Stomach (tissue), 8 donors: ENCODE measurements at regions not wholly inside any gene's neighbourhood (a gene's known extent, or its start where the extent isn't known, plus 50 kb on each side); places are given as distances from the start of the nearest gene placed in this dataset.

Experiments
- DNase-seq, 2 donors: peaks; one replicate each; pipeline versions ENCODE4 v3.0.0 to v3.0.0-alpha.2; 2013 to 2019
- H3K27ac ChIP-seq, 5 donors: fragments of 200-600 bp in 4 of 5; sonication (generic) in 4 of 5; one replicate each; pipeline ENCODE4 v1.5.1; 2013 to 2019; ENCODE audit warnings: mild to moderate bottlenecking in 1 of 5, moderate library complexity in 1 of 5
- H3K27me3 ChIP-seq, 3 donors: fragments of 200-600 bp; sonication (generic); one replicate each; pipeline ENCODE4 v1.5.1; 2017 to 2019; ENCODE audit warnings: mixed run types in 1 of 3
- H3K36me3 ChIP-seq, 4 donors: fragments of 200-600 bp; sonication (generic); 1 replicate in 3 of 4; 2 replicates in 1 of 4; pipeline ENCODE4 v1.5.1; 2016 to 2019
- H3K4me1 ChIP-seq, 4 donors: fragments of 200-600 bp; sonication (generic); one replicate each; pipeline ENCODE4 v1.5.1; 2016 to 2019
- H3K4me3 ChIP-seq, 4 donors: fragments of 200-600 bp; sonication (generic) in 3 of 4; one replicate each; pipeline ENCODE4 v1.5.1; 2016 to 2019; ENCODE audit warnings: mild to moderate bottlenecking in 1 of 4
- H3K9me3 ChIP-seq, 4 donors: fragments of 200-600 bp; sonication (generic); one replicate each; pipeline ENCODE4 v1.5.1; 2016 to 2019
- CTCF ChIP-seq, 7 experiments: fragments of 450-650 bp in 4 of 7; fragments of 200-600 bp in 3 of 7; sonication (generic) in 3 of 7; IDR thresholded peaks; one replicate each; pipeline ENCODE4 v1.5.1; 2016 to 2019; ENCODE audit warnings: antibody characterized with exemption in 7 of 7, control low read depth in 2 of 7, mild to moderate bottlenecking in 1 of 7
- EP300 ChIP-seq: sonication (generic); formaldehyde crosslinking; IDR thresholded peaks from one replicate; pipeline ENCODE4 v1.6.1; 2017; ENCODE audit warnings: antibody characterized with exemption
- POLR2A ChIP-seq, 4 donors: fragments of 450-650 bp; IDR thresholded peaks; one replicate each; pipeline ENCODE4 v1.6.1; 2016; ENCODE audit warnings: antibody characterized with exemption in 4 of 4, control low read depth in 2 of 4, mild to moderate bottlenecking in 1 of 4, moderate library complexity in 1 of 4
- POLR2AphosphoS5 ChIP-seq, 3 donors: sonication (generic); formaldehyde crosslinking; IDR thresholded peaks; one replicate each; pipeline ENCODE4 v1.6.1; 2016; ENCODE audit warnings: antibody characterized with exemption in 3 of 3
- WGBS, 5 donors: extraction: QIAGEN DNeasy Blood & Tissue Kit in 3 of 5; methylation state at CpG; one replicate each; pipeline versions ENCODE4 v1.1.5 to v1.1.7; 2013 to 2018; 5-methylcytosine and 5-hydroxymethylcytosine counted together
- intact Hi-C: fragments of 100-400 bp; cut with DNase I; formaldehyde crosslinking; loops from one replicate; pipeline ENCODE4 v1.15.1; 2023; ENCODE audit warnings: low total_unique reads
- donor health status: healthy with polysubstance abuse.
- donor health status: Bipolar disorder and iron deficiency.
- donor health status: healthy.

DNA sequence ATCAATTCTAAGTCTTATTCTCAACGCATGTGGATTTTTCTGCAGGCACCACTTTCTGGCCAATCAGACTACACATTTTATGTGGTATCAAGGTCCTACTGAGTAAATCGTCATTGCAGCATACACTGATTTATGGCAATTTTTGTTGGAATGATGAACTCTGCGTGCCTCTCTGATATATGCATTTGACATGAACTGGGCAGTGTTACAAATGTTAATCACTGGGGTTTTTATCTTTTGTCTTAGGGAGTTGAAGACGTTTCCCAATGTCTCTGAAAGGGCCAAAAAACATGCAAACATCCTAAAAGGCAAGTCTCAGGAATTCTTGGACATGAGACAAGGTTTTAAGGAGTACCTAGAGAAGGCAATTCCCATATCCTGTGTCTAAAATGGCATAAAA, 809.5 kb upstream of the CELF2 start:
- DNase-seq: peak in 1 of 2 donors; percentile 23
- no peak overlapping the region for H3K27ac ChIP-seq
- H3K9me3 ChIP-seq: peaks cover 0 to 27% (median 16%) of the 10 kb centered on the region in 4 donors
- no peaks in the 10 kb centered on the region for H3K36me3 ChIP-seq
- H3K4me1 ChIP-seq: no peaks in the 10 kb centered on the region
- intact Hi-C loops: no loop called here
- H3K4me3 ChIP-seq: no peak overlapping the region
- WGBS, 5 donors: 61 to 69% (median 66%) methylated on average over 4 of the region's 4 CpGs
- TF ChIP-seq POLR2A (IDR thresholded peaks at IDR 0.05) (no peak), CTCF (IDR thresholded peaks at IDR 0.05) (no peak), POLR2AphosphoS5 (IDR thresholded peaks at IDR 0.05) (no peak), EP300 (no peak)
- no peaks in the 10 kb centered on the region for H3K27me3 ChIP-seq

DNA sequence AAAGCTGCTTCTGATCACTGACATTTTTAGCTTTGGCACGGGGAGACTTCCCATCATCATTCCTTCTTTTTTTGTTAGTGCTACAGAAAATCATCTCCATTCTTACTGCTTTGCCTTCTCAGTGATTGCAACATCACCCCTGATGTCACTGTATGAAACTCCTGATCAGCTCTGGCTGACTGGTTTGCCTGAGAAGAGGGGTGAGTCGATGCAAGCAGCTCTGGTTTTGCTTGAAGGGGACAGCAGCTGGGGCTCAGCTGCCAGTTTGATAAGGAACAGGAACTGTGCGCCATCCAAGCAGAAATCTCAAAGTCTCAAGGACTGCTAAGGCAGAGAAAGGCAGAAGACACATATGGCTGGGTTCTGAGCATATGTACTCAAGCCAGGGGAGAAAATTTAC, 808.5 kb upstream of the CELF2 start:
- DNase-seq: peak in 1 of 2 donors; percentile 66
- intact Hi-C loops: no loop called here

GRCh38 chr10:10211409-10211808, 806.3 kb upstream of the CELF2 start:
- Histone ChIP-seq H3K27me3 (no peaks in the 10 kb centered on the region), H3K4me1 (no peaks in the 10 kb centered on the region), H3K9me3 (no peaks in the 10 kb centered on the region), H3K4me3 (no peak overlapping the region), H3K36me3 (no peaks in the 10 kb centered on the region), H3K27ac (no peak overlapping the region)
- no peak for DNase-seq
- TF ChIP-seq CTCF (IDR thresholded peaks at IDR 0.05) (no peak), EP300 (no peak), POLR2AphosphoS5 (IDR thresholded peaks at IDR 0.05) (no peak), POLR2A (IDR thresholded peaks at IDR 0.05) (no peak)
- intact Hi-C loops: no loop called here

More for the DNA sequence above, 808.5 kb upstream of the CELF2 start:
- Histone ChIP-seq H3K9me3 (peaks cover 0 to 18% (median 9%) of the 10 kb centered on the region in 4 donors), H3K4me3 (no peak overlapping the region), H3K36me3 (no peaks in the 10 kb centered on the region), H3K4me1 (no peaks in the 10 kb centered on the region), H3K27me3 (no peaks in the 10 kb centered on the region), H3K27ac (no peak overlapping the region)
- TF ChIP-seq CTCF (IDR thresholded peaks at IDR 0.05) (no peak), POLR2AphosphoS5 (IDR thresholded peaks at IDR 0.05) (peak in 1 of 3 donors; percentile 18)
- 34 to 54% (median 48%) methylated on average over 3 of the region's 3 CpGs for WGBS, 5 donors

GRCh38 chr10:10213237-10213636, 804.4 kb upstream of the CELF2 start:
- Histone ChIP-seq H3K4me1 (no peaks in the 10 kb centered on the region), H3K9me3 (no peaks in the 10 kb centered on the region), H3K4me3 (no peak overlapping the region), H3K36me3 (no peaks in the 10 kb centered on the region), H3K27ac (no peak overlapping the region), H3K27me3 (no peaks in the 10 kb centered on the region)
- intact Hi-C loops: no loop called here
- no peak for DNase-seq
- TF ChIP-seq POLR2A (IDR thresholded peaks at IDR 0.05): no peak
- TF ChIP-seq EP300: no peak
- no peak for TF ChIP-seq CTCF (IDR thresholded peaks at IDR 0.05)
- TF ChIP-seq POLR2AphosphoS5 (IDR thresholded peaks at IDR 0.05): no peak
- 80 to 93% (median 89%) methylated on average over 5 of the region's 5 CpGs for WGBS, 5 donors
